ENCODE measurements at regions not wholly inside any gene's neighbourhood (a gene's known extent, or its start where the extent isn't known, plus 50 kb on each side); places are given as distances from the start of the nearest gene placed in this dataset.

DNA sequence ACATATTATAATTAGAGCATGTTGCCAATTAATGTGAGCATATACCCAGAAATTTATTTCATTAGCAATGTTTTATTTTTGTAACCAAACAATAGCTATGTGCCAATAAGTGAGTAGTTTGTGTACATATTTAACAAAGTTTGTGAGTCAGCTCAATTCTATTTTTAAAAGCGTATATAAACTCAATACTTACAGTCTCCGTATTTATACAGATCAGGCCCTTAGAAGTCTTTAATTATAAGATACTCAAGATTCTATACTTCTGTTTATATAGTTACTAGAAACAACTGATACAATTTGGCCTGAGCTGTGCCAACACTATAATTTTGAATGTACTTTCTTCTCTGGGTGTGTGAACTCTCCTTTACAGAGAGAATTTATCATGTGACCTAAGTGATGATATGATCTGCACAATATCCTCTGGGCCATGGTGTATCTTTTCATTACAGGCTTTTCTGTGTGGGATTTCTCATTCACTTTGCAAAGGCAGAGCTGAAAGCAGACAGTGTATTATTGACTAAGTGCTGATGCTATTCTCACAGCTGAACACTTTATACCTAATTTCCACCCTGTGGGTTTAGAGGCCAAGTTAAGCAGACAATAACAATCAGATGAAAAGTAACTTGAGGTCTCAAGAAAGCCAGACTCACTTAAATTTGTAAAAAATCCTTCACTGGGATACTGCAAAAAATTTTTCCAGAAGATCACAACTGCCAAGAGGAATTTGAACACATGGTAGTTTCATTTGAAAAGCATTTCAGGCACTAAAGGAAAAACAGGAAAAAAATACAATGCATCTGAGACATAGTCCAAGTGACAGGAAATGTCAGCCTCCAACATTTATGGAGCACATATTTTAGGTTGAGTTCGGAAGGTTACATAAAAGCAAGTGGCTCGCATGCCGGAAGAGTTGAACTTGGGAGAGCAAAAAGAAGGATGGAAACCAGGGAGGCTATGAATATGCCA lies 277.9 kb upstream of the SEMA6D start:
- TF ChIP-seq ZFX (IDR thresholded peaks at IDR 0.05; ENCODE audit: borderline replicate concordance) (no peak), CTCF (IDR thresholded peaks at IDR 0.05) (no peak)
- peak overlapping the region; percentile 58 for H3K27ac ChIP-seq

- TF ChIP-seq ZFX (IDR thresholded peaks at IDR 0.05; ENCODE audit: borderline replicate concordance), result no peak
- TF ChIP-seq CTCF (IDR thresholded peaks at IDR 0.05), result no peak
- H3K27ac ChIP-seq, result no peak overlapping the region
Observed at GRCh38 chr15:47442371-47442770, 274.9 kb upstream of the SEMA6D start.

DNA sequence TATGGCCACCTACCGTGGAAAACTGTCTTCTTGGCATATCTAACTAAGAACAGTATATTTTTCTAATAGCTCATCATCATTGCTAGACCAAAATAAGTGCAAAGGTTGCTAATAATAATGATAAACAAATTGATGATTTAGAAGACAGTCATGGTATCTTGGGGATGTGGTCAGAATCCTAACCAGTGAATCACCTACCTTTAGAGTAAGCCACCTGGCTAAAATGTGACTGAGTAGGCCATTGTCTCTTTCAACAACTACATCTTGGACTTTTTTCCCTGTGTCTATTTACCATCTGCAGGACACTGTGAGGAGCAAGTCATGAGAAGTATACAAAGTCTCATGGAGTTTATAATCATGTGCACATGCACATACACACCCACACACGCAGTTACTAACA lies 273.5 kb upstream of the SEMA6D start:
- H3K27ac ChIP-seq, result no peak overlapping the region

DNA sequence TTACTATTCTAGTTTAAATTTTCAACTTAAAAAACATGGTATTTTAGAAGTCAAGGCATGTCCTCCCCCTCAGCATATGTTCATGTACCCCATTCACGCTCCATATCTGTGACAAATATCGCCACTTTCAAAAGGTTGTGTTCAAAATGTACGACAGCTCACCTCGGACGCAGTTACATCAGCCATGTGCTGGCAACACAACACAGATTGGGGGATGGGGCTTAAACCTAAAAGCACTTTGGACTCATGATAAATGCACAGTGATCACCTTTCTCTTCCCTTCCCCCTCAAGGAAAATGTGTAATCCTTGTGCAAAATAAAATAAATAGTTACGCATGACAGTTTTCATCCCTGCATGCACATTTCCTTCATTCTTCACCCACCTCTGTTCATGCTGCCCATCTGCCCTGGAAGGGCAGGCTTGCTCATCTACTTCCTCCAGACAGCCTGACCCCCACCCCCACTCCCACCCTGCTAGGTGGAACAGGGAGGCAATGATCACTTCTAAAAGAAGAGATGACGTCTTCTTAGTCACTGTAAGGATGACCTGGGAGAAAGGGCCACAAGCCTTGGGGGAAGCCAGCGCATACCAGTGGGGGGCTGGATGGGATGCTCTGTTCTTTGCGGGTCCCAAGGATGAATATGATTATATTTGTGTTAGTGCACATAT lies 271.4 kb upstream of the SEMA6D start:
- H3K27ac ChIP-seq, result no peak overlapping the region
- TF ChIP-seq ZFX (IDR thresholded peaks at IDR 0.05; ENCODE audit: borderline replicate concordance), result no peak
- no peak for TF ChIP-seq CTCF (IDR thresholded peaks at IDR 0.05)

More for the DNA sequence above, 273.5 kb upstream of the SEMA6D start:
- TF ChIP-seq ZFX (IDR thresholded peaks at IDR 0.05; ENCODE audit: borderline replicate concordance) (no peak), CTCF (IDR thresholded peaks at IDR 0.05) (no peak)

DNA sequence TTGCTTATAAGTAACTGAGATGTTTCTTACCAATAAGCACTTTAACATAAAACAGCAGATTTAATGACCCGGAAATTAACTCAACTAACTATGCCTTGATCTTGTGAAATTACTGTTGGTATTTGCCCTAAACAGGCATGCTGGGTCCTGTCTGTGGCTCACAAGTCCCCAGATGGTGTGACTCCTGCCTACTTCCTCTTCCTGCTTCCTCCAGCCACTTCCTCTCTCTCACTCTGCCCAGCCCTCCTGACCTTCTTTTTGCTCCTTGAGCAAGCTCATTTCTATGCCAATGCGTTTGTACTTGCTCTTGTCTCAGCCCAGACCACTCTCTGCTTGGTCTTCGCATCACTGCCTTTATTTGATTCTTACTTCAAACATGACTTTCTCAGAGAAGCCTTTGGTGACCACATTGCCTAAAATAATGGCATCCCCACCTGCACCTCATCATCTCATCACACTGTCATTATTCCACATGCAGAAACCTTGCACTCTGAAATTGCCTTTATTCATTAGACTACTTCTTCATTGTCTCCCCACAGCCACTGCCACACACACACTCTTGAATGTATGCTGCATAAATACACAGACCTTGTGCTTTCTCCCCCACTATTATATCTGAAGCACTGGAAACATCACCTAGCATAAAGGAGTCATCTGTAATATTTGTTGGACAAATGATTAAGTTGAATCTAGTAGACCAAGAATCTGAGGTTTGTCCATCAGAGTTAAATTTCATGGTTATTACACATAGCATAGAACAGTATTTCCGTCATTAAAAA lies 256.3 kb upstream of the SEMA6D start:
- H3K27ac ChIP-seq, result no peak overlapping the region
- TF ChIP-seq ZFX (IDR thresholded peaks at IDR 0.05; ENCODE audit: borderline replicate concordance) (no peak), CTCF (IDR thresholded peaks at IDR 0.05) (no peak)

DNA sequence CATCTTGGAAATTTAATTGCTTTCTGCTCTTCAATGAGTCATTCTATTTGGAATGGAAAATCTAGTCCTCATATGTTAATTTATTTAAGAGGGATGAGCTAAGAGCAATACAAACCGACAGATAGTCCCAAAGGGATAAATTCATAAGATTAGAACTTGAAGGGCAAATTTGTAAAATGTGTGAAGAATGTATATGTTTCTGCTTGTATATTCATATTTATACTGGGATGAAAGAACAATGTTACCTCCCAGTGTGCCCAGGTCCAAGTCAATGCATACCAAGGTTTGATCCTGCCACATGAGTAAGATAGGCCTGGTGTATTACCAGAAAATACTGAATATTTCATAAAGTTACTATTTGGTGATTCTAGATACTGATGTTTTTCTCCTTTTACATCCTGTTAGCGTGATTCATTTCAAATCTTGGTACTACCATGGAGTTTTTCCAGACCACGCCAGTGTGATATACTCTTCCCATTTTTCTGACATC lies 255.6 kb upstream of the SEMA6D start:
- TF ChIP-seq CTCF (IDR thresholded peaks at IDR 0.05) (no peak), ZFX (IDR thresholded peaks at IDR 0.05; ENCODE audit: borderline replicate concordance) (no peak)
- no peak overlapping the region for H3K27ac ChIP-seq
